ENCODE measurements at regions not wholly inside any gene's neighbourhood (a gene's known extent, or its start where the extent isn't known, plus 50 kb on each side); places are given as distances from the start of the nearest gene placed in this dataset.
"Not testable (repeated sequence)": the region's sequence is repeated elsewhere in the genome, so short reads cannot be mapped to it uniquely, and the experiment has no call there.

DNA sequence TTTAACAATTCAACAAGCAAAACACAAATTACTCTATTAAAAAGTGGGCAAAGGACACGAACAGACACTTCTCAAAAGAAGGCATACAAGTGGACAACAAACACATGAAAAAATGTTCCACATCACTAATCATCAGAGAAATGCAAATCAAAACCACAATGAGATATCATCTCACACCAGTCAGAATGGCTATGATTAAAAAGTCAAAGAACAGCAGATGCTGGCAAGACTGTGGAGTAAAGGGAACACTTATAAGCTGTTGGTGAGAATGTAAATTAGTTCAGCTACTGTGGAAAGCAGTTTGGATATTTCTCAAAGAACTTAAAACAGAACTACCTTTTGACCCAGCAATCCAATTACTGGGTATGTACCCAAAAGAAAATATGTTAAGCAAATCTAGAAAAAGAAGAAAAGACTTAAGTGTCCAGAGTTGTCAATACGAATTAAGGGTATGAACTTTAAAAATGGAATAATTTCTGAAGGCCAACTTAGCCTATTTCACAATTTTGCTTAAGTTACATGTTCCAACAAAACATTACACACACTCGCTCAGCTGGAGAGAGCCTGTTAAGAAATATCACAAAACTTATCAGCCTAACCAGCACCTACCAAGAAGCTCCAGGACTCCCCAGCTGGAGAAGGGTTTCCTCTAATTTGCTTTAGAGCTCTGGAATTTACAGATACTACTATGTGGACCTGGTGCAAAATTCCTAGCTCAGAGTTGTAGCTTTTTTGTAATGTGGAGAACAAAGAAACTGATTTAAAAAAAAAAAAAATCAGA is 232.1 kb downstream of the DUSP10 start:
- no peak for DNase-seq (ENCODE audit: low read depth in 1 of 2, low spot score in 1 of 2)

DNA sequence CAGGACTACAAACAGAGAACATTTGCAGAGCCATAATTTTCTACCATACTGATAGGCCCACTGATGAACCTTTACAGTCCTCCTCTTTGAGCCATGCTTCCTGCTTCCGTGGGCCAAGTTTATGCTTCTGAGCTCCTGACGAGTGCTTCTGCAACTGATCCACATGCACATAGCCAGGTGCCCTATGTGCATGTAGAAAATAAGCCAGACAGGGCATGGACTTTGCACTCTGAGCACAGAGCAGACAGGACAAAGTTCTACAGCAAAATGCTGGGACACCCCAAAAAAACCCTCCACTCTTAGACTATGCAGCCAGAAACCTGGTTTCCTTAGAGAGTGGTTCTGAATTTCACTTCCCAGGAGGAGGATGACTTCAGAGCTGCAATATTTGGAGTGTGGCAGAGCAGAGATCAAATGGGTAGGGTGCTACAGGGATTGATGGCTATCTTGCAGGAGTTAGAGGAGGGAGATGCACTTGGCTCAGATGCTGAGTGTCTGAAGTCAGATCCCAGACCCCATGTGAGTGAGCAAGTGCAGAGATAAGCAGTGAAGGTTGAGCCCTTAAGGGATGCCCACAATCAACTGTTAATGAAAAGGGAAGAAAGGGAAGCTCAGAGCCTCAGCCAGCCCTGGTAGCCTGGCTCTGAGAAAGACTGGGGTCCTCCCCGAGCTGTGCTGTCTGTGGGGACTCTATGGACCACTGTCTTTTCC is 230.9 kb downstream of the DUSP10 start:
- DNase-seq (ENCODE audit: low read depth in 1 of 2, low spot score in 1 of 2), result no peak

DNA sequence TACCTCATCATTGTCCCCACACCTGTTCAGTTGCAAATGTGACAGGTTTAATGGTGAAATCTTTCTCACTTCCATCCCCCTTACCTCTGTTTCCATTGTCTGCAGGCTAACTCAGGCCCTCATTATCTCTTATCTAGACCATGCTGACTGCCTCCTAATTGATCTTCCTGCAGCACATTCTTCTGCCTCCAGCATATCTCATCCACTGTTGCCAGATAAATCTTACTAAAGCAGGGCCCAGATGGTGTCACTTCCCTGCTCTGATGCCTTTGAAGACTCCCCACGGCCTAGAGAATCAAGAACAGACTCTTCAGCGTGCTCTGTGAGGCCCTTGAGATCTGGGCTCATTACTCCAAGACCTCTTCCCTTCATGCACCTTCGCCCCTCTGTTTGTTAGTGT is 230.1 kb downstream of the DUSP10 start:
- no peak for DNase-seq (ENCODE audit: low read depth in 1 of 2, low spot score in 1 of 2)

- no peak for DNase-seq (ENCODE audit: low read depth in 1 of 2, low spot score in 1 of 2)
Observed at GRCh38 chr1:221514806-221515205, 227.1 kb downstream of the DUSP10 start.

GRCh38 chr1:221515496-221515895 is 226.4 kb downstream of the DUSP10 start:
- DNase-seq (ENCODE audit: low read depth in 1 of 2, low spot score in 1 of 2), result no peak

DNA sequence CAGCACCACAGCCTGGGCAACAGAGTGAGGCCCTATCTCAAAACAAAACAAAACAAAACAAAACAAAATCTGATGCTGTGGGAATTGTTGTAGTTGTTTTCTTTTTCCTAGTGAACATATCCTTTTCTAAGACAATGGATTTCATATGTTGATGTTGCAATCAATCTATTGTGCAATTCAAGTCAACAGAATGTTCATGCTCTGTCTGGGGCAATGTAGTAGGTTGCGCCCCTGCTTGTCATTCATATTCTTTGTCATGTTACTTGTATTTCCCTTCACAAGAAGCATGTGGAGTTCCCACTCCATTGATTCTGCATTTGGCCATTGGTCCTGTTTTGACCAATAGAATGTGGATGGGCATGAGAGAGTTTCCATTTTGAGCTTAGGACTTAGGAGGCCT is 223.9 kb downstream of the DUSP10 start:
- no peak for DNase-seq (ENCODE audit: low read depth in 1 of 2, low spot score in 1 of 2)

DNA sequence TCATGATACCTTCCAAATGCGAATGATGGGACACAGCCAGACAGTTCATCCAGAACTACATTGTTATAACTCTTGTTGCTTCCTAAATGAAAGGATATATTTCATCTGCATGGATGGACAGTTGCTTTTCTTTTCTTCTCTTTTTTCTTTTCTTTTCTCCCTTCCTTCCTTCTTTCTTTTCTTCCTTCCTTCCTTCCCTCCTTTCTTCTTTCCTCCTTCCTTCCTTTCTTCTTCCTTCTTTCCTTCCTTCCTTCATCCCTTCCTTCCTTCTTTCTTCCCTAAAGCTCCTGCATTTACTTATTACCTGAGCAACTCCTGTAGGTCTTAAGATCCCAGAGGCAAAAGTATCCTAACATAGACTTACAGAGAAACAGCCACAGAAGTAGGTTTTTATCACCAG is 221.6 kb downstream of the DUSP10 start:
- DNase-seq (ENCODE audit: low read depth in 1 of 2, low spot score in 1 of 2), result no peak

GRCh38 chr1:221521686-221522085 is 220.2 kb downstream of the DUSP10 start:
- no peak for DNase-seq (ENCODE audit: low read depth in 1 of 2, low spot score in 1 of 2)

DNA sequence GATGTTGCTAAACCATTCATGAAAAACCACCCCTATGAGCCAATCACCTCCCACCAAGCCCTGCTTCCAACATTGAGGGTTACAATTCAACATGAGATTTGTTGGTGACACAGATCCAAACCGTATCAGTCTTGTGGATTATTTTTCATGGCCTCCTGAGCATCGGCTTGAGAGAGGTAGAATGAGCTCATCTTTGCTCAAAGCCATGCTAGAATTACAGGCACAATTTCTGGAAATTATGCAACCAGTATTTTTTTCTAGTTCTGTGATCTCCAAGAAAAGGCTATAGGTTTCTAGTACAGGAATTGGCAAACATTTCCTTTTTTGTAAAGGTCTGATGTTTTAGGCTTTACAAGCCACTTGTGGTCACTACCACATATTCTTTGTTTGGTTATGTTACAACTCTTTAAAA is 219.4 kb downstream of the DUSP10 start:
- DNase-seq (ENCODE audit: low read depth in 1 of 2, low spot score in 1 of 2), result no peak

- no peak for DNase-seq (ENCODE audit: low read depth in 1 of 2, low spot score in 1 of 2)
Observed at GRCh38 chr1:221525749-221526148, 216.1 kb downstream of the DUSP10 start.

GRCh38 chr1:221527302-221527701 is 214.6 kb downstream of the DUSP10 start:
- no peak for DNase-seq (ENCODE audit: low read depth in 1 of 2, low spot score in 1 of 2)

GRCh38 chr1:221527886-221528624 is 213.8 kb downstream of the DUSP10 start:
- DNase-seq (ENCODE audit: low read depth in 1 of 2, low spot score in 1 of 2), result no peak

- DNase-seq (ENCODE audit: low read depth in 1 of 2, low spot score in 1 of 2), result not testable (repeated sequence)
Observed at GRCh38 chr1:221530159-221530558, 211.7 kb downstream of the DUSP10 start.

GRCh38 chr1:221530791-221531190 is 211.1 kb downstream of the DUSP10 start:
- DNase-seq (ENCODE audit: low read depth in 1 of 2, low spot score in 1 of 2), result no peak

DNA sequence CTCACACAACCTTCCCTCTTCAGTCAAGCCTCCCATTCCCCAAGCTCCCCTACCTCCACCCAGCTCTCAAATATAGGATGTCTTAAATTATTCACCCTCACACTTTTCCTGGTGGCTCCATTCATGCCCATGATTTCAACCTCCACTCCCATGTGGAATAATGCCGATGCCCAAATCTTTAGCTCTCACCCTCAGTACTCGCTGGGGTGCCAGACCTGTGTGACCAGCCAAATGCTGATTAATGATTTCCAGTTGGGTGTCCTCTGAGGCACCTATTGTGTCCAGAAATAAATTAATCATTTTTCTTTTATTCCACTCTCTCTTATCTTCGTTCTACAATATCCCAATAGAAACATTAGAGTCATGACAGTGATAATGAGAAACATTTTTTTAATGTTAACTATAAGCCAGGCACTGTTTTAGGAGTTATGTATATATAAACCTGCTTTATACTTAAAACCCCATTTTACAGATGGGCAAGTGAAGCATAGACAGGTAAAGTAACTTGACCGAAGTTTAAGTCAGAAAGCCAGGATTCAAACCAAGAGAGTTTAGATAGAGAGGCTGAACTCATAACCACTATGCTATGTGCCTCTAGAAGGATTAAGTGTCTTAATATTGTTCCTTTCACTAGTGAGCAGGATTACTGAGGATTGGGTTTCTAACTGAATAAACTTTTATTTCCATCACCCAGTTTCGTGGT is 209.7 kb downstream of the DUSP10 start:
- DNase-seq (ENCODE audit: low read depth in 1 of 2, low spot score in 1 of 2), result no peak

GRCh38 chr1:221541296-221541695 is 200.6 kb downstream of the DUSP10 start:
- DNase-seq (ENCODE audit: low read depth in 1 of 2, low spot score in 1 of 2), result no peak

DNA sequence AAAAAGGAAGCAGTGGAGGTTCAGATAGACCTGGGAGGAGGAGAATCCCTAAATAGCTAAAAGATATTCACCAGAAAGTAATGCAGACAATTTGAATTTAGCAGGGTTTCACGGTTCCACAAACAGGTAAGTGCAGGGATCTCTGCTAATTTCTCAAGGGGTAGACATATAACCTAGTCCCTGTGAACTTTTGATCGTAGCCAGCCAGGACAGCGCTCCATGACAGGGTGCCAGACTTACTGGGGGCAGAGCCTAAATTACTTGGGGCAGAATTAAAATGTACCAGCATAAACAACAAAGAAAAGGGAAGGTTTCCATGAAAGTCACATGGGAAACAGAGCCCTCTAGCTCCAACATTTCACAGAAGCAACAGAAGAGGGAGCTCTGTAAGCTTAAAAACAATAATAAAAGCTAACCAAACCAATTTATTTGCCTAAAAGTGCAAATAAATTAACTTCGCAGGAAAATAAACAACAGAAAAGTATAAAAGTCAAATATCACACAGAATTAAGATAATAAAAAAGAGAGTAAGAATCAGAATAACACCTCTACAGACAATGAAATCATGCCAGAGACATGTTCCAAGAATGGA is 198.3 kb downstream of the DUSP10 start:
- no peak for DNase-seq (ENCODE audit: low read depth in 1 of 2, low spot score in 1 of 2)

- DNase-seq (ENCODE audit: low read depth in 1 of 2, low spot score in 1 of 2), result no peak
Observed at GRCh38 chr1:221548942-221549341, 192.9 kb downstream of the DUSP10 start.

DNA sequence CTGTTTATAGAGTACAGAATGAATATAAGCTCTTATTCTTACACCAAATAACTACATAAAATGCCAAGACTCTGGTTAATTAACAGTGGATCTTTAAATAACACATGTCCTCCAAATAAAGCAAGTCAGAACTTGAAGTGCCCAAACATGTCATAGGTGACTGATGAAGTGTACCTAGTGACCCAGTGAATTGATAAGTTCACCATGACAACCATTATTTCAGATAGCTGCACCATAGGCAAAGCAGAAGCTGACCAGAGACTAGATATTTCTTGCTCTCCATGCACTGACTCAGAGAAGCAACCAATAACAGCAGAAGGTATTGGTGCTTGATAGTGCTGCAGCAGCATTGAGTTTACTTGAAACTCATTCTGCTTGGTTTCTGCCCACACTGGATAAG is 192.1 kb downstream of the DUSP10 start:
- no peak for DNase-seq (ENCODE audit: low read depth in 1 of 2, low spot score in 1 of 2)

DNA sequence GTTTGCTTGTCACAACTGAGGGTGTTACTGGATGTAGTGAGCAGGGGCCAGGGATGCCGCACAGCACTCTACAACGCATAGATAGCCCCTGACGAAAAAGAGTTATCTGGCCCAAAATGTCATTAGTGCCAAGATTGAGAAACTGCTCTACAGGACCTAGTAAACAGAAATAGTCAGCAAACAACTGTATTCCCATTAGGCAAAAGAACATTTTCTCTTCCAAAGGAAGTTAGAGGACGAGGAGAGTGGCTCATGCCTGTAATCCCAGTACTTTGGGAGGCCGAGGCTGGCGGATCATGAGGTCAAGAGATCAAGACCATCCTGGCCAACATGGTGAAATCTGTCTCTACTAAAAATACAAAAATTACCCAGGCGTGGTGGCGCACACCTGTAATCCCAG is 189.1 kb downstream of the DUSP10 start:
- not testable (repeated sequence) for DNase-seq (ENCODE audit: low read depth in 1 of 2, low spot score in 1 of 2)

All from activated T-helper 1 cell treated with anti-CD3 and anti-CD28 coated beads, Interleukin-2, amount 50 U/mL, for 16 hours (primary cell).